ENCODE measurements at regions not wholly inside any gene's neighbourhood (a gene's known extent, or its start where the extent isn't known, plus 50 kb on each side); places are given as distances from the start of the nearest gene placed in this dataset.
A peak's percentile ranks its signal among the peaks of the same experiment; 100 is the strongest.

DNA sequence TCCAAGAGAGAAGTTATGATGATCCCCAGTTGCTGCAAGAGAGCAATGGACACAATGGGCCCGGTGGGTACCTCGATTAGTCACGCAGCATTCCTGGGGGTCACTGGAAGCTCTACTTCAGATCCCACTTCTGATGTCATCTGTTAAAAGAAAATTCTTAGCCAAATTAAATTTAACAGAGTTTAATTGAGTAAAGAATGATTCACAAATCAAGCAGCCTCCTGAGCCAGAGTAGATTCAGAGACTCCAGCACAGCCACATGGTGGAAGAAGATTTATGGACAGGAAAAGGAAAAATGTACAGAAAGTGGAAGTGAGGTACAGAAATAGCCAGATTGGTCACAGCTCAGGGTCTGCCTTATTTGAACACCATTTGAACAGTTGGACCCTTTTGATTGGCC is 107.5 kb downstream of the SPTSSA start:
- DNase-seq (ENCODE audit: low read depth in 2 of 2) = peak in 1 of 2 donors; percentile 54
- H3K4me2 ChIP-seq (ENCODE audit: extremely low read depth, insufficient read depth, low read length) = no peak overlapping the region
- no peaks in the 10 kb centered on the region for H3K79me2 ChIP-seq (ENCODE audit: control insufficient read depth, insufficient read depth, low read length)
- no peak for TF ChIP-seq EZH2 (IDR thresholded peaks at IDR 0.05; ENCODE audit: low read length, missing control alignments)
- TF ChIP-seq, protein P1, sequence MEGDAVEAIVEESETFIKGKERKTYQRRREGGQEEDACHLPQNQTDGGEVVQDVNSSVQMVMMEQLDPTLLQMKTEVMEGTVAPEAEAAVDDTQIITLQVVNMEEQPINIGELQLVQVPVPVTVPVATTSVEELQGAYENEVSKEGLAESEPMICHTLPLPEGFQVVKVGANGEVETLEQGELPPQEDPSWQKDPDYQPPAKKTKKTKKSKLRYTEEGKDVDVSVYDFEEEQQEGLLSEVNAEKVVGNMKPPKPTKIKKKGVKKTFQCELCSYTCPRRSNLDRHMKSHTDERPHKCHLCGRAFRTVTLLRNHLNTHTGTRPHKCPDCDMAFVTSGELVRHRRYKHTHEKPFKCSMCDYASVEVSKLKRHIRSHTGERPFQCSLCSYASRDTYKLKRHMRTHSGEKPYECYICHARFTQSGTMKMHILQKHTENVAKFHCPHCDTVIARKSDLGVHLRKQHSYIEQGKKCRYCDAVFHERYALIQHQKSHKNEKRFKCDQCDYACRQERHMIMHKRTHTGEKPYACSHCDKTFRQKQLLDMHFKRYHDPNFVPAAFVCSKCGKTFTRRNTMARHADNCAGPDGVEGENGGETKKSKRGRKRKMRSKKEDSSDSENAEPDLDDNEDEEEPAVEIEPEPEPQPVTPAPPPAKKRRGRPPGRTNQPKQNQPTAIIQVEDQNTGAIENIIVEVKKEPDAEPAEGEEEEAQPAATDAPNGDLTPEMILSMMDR (conservative IDR thresholded peaks at IDR 0.05 in 1 of 2, IDR thresholded peaks at IDR 0.05 in 1 of 2; ENCODE audit: low read depth in 1 of 2, low read length in 2 of 2) = no peak
- H3K9me3 ChIP-seq (ENCODE audit: control insufficient read depth, insufficient read depth, low read depth, low read length) = no peaks in the 10 kb centered on the region
- H4K20me1 ChIP-seq (ENCODE audit: control insufficient read depth, extremely low read depth, insufficient read depth, low read length) = no peaks in the 10 kb centered on the region
- no peak overlapping the region for H3K9ac ChIP-seq (ENCODE audit: insufficient read depth, low read length)
- no peaks in the 10 kb centered on the region for H3K4me1 ChIP-seq (ENCODE audit: control insufficient read depth, extremely low read depth, insufficient read depth, low read length)
- no peak overlapping the region for H3K4me3 ChIP-seq (replicated peaks in 1 of 4; ENCODE audit: control extremely low read depth in 1 of 4, insufficient read depth in 1 of 4, low read depth in 3 of 4, low read length in 4 of 4)
- H3K36me3 ChIP-seq (ENCODE audit: control insufficient read depth, insufficient read depth, low read length) = no peaks in the 10 kb centered on the region
- H3K27ac ChIP-seq (ENCODE audit: insufficient read depth, low read length) = no peak overlapping the region
- no peak overlapping the region for H2AFZ ChIP-seq (ENCODE audit: low read length)
- no peaks in the 10 kb centered on the region for H3K27me3 ChIP-seq (ENCODE audit: control insufficient read depth, insufficient read depth, low read length)

DNA sequence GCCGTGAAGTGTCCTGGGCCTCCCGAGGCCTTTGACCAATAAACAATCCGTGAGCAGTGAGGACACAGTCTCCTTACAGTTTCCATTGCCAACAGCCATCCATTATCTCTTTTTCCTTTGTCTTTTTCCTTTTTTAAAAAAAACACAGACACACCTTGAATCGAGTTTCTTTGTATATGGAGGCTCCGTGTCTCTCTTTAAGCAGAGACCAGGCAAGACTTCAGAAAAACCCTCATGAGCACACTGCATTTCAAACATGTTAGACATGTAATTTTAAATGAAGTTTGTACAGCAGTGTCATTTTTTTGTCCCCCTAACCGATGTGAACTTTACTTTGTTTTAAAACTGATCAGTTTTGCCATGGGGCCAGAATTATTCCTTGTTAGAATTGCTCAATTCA is 111.1 kb downstream of the SPTSSA start:
- H3K27me3 ChIP-seq (ENCODE audit: control insufficient read depth, insufficient read depth, low read length) = no peaks in the 10 kb centered on the region
- H3K9ac ChIP-seq (ENCODE audit: insufficient read depth, low read length) = no peak overlapping the region
- no peak overlapping the region for H2AFZ ChIP-seq (ENCODE audit: low read length)
- no peaks in the 10 kb centered on the region for H3K79me2 ChIP-seq (ENCODE audit: control insufficient read depth, insufficient read depth, low read length)
- no peak for TF ChIP-seq EZH2 (IDR thresholded peaks at IDR 0.05; ENCODE audit: low read length, missing control alignments)
- TF ChIP-seq, protein P1 (conservative IDR thresholded peaks at IDR 0.05 in 1 of 2, IDR thresholded peaks at IDR 0.05 in 1 of 2; ENCODE audit: low read depth in 1 of 2, low read length in 2 of 2) = no peak
- no peak for DNase-seq (ENCODE audit: low read depth in 2 of 2)
- no peak overlapping the region for H3K4me3 ChIP-seq (replicated peaks in 1 of 4; ENCODE audit: control extremely low read depth in 1 of 4, insufficient read depth in 1 of 4, low read depth in 3 of 4, low read length in 4 of 4)
- no peaks in the 10 kb centered on the region for H3K4me1 ChIP-seq (ENCODE audit: control insufficient read depth, extremely low read depth, insufficient read depth, low read length)
- no peaks in the 10 kb centered on the region for H3K36me3 ChIP-seq (ENCODE audit: control insufficient read depth, insufficient read depth, low read length)
- H4K20me1 ChIP-seq (ENCODE audit: control insufficient read depth, extremely low read depth, insufficient read depth, low read length) = no peaks in the 10 kb centered on the region
- no peak overlapping the region for H3K4me2 ChIP-seq (ENCODE audit: extremely low read depth, insufficient read depth, low read length)
- H3K27ac ChIP-seq (ENCODE audit: insufficient read depth, low read length) = no peak overlapping the region
- H3K9me3 ChIP-seq (ENCODE audit: control insufficient read depth, insufficient read depth, low read depth, low read length) = no peaks in the 10 kb centered on the region

GRCh38 chr14:34348592-34348991 is 113.4 kb downstream of the SPTSSA start:
- H3K27me3 ChIP-seq (ENCODE audit: control insufficient read depth, insufficient read depth, low read length) = no peaks in the 10 kb centered on the region
- H3K4me2 ChIP-seq (ENCODE audit: extremely low read depth, insufficient read depth, low read length) = no peak overlapping the region
- no peaks in the 10 kb centered on the region for H4K20me1 ChIP-seq (ENCODE audit: control insufficient read depth, extremely low read depth, insufficient read depth, low read length)
- no peak overlapping the region for H3K4me3 ChIP-seq (replicated peaks in 1 of 4; ENCODE audit: control extremely low read depth in 1 of 4, insufficient read depth in 1 of 4, low read depth in 3 of 4, low read length in 4 of 4)
- no peaks in the 10 kb centered on the region for H3K4me1 ChIP-seq (ENCODE audit: control insufficient read depth, extremely low read depth, insufficient read depth, low read length)
- no peak overlapping the region for H3K9ac ChIP-seq (ENCODE audit: insufficient read depth, low read length)
- H3K9me3 ChIP-seq (ENCODE audit: control insufficient read depth, insufficient read depth, low read depth, low read length) = no peaks in the 10 kb centered on the region
- no peak for DNase-seq (ENCODE audit: low read depth in 2 of 2)
- TF ChIP-seq EZH2 (IDR thresholded peaks at IDR 0.05; ENCODE audit: low read length, missing control alignments) = no peak
- TF ChIP-seq, protein P1 (conservative IDR thresholded peaks at IDR 0.05 in 1 of 2, IDR thresholded peaks at IDR 0.05 in 1 of 2; ENCODE audit: low read depth in 1 of 2, low read length in 2 of 2) = no peak
- no peak overlapping the region for H2AFZ ChIP-seq (ENCODE audit: low read length)
- H3K36me3 ChIP-seq (ENCODE audit: control insufficient read depth, insufficient read depth, low read length) = no peaks in the 10 kb centered on the region
- no peak overlapping the region for H3K27ac ChIP-seq (ENCODE audit: insufficient read depth, low read length)
- H3K79me2 ChIP-seq (ENCODE audit: control insufficient read depth, insufficient read depth, low read length) = no peaks in the 10 kb centered on the region
